HUES48 (cell line): ENCODE measurements at regions not wholly inside any gene's neighbourhood (a gene's known extent, or its start where the extent isn't known, plus 50 kb on each side); places are given as distances from the start of the nearest gene placed in this dataset.

Experiments used
- H3K27ac ChIP-seq: one replicate; pipeline ENCODE4 v1.7.0; 2013; ENCODE audit warnings: low read depth, low read length, inconsistent platforms
- H3K27me3 ChIP-seq: 2 replicates; pipeline ENCODE4 v1.6.1; 2013; ENCODE audit warnings: mild to moderate bottlenecking, low read length; ENCODE audit not compliant: control insufficient read depth, insufficient read depth
- H3K36me3 ChIP-seq: 2 replicates; pipeline ENCODE4 v1.6.1; 2013; ENCODE audit warnings: low read length; ENCODE audit not compliant: control insufficient read depth, insufficient read depth
- H3K4me1 ChIP-seq: 2 replicates; pipeline ENCODE4 v1.6.1; 2013; ENCODE audit warnings: mild to moderate bottlenecking, low read length; ENCODE audit not compliant: control insufficient read depth, insufficient read depth
- H3K4me3 ChIP-seq: 2 replicates; pipeline ENCODE4 v1.5.1; 2013; ENCODE audit warnings: mild to moderate bottlenecking, low read depth, low read length
- H3K9ac ChIP-seq: 2 replicates; pipeline ENCODE4 v1.6.1; 2013; ENCODE audit warnings: mild to moderate bottlenecking, low read depth, low read length, moderate library complexity
- H3K9me3 ChIP-seq: 2 replicates; pipeline ENCODE4 v1.6.1; 2013; ENCODE audit warnings: low read length; ENCODE audit not compliant: control insufficient read depth, insufficient read depth

GRCh38 chr1:239016337-239016736 lies 370.0 kb upstream of the CHRM3 start:
- Histone ChIP-seq H3K36me3 (no peaks in the 10 kb centered on the region), H3K4me3 (no peak overlapping the region), H3K9ac (no peak overlapping the region), H3K4me1 (0 out of 2 replicates have a peak, but pooled peaks cover 3% of the 10 kb centered on the region), H3K27ac (no peak overlapping the region), H3K9me3 (no peaks in the 10 kb centered on the region), H3K27me3 (no peaks in the 10 kb centered on the region)

GRCh38 chr1:239011382-239011781 lies 375.0 kb upstream of the CHRM3 start:
- no peak overlapping the region for H3K9ac ChIP-seq
- H3K4me3 ChIP-seq = no peak overlapping the region
- no peaks in the 10 kb centered on the region for H3K36me3 ChIP-seq
- no peak overlapping the region for H3K27ac ChIP-seq
- H3K27me3 ChIP-seq = no peaks in the 10 kb centered on the region
- H3K9me3 ChIP-seq = no peaks in the 10 kb centered on the region
- no peaks in the 10 kb centered on the region for H3K4me1 ChIP-seq

GRCh38 chr1:239008568-239008967 lies 377.8 kb upstream of the CHRM3 start:
- Histone ChIP-seq H3K9ac (no peak overlapping the region), H3K4me1 (no peaks in the 10 kb centered on the region), H3K36me3 (no peaks in the 10 kb centered on the region), H3K4me3 (no peak overlapping the region), H3K9me3 (no peaks in the 10 kb centered on the region), H3K27ac (no peak overlapping the region), H3K27me3 (no peaks in the 10 kb centered on the region)

GRCh38 chr1:239006276-239006675 lies 380.1 kb upstream of the CHRM3 start:
- H3K36me3 ChIP-seq = no peaks in the 10 kb centered on the region

GRCh38 chr1:238999944-239000343 lies 386.4 kb upstream of the CHRM3 start:
- H3K27me3 ChIP-seq = no peaks in the 10 kb centered on the region
- no peak overlapping the region for H3K9ac ChIP-seq
- no peak overlapping the region for H3K27ac ChIP-seq
- H3K9me3 ChIP-seq = no peaks in the 10 kb centered on the region
- no peaks in the 10 kb centered on the region for H3K36me3 ChIP-seq
- no peaks in the 10 kb centered on the region for H3K4me1 ChIP-seq
- H3K4me3 ChIP-seq = no peak overlapping the region

More at GRCh38 chr1:239006276-239006675, 380.1 kb upstream of the CHRM3 start:
- no peaks in the 10 kb centered on the region for H3K4me1 ChIP-seq
- no peak overlapping the region for H3K9ac ChIP-seq
- no peaks in the 10 kb centered on the region for H3K27me3 ChIP-seq
- no peaks in the 10 kb centered on the region for H3K9me3 ChIP-seq
- no peak overlapping the region for H3K4me3 ChIP-seq
- no peak overlapping the region for H3K27ac ChIP-seq

- no peaks in the 10 kb centered on the region for H3K4me1 ChIP-seq
- H3K4me3 ChIP-seq = no peak overlapping the region
- H3K9me3 ChIP-seq = no peaks in the 10 kb centered on the region
- no peak overlapping the region for H3K27ac ChIP-seq
- H3K9ac ChIP-seq = no peak overlapping the region
- no peaks in the 10 kb centered on the region for H3K36me3 ChIP-seq
- no peaks in the 10 kb centered on the region for H3K27me3 ChIP-seq
These were observed 387.8 kb upstream of the CHRM3 start for GRCh38 chr1:238998577-238998976.

GRCh38 chr1:238991765-238992495 lies 394.4 kb upstream of the CHRM3 start:
- Histone ChIP-seq H3K27me3 (no peaks in the 10 kb centered on the region), H3K27ac (no peak overlapping the region)

GRCh38 chr1:238985312-238985711 lies 401.1 kb upstream of the CHRM3 start:
- H3K4me1 ChIP-seq = no peaks in the 10 kb centered on the region
- no peak overlapping the region for H3K27ac ChIP-seq
- no peak overlapping the region for H3K4me3 ChIP-seq
- no peak overlapping the region for H3K9ac ChIP-seq
- H3K36me3 ChIP-seq = no peaks in the 10 kb centered on the region
- H3K9me3 ChIP-seq = no peaks in the 10 kb centered on the region
- H3K27me3 ChIP-seq = no peaks in the 10 kb centered on the region

More at GRCh38 chr1:238991765-238992495, 394.4 kb upstream of the CHRM3 start:
- Histone ChIP-seq H3K4me1 (no peaks in the 10 kb centered on the region), H3K9ac (no peak overlapping the region), H3K36me3 (no peaks in the 10 kb centered on the region), H3K9me3 (no peaks in the 10 kb centered on the region), H3K4me3 (no peak overlapping the region)

- Histone ChIP-seq H3K27me3 (no peaks in the 10 kb centered on the region), H3K4me3 (no peak overlapping the region), H3K27ac (no peak overlapping the region), H3K9me3 (no peaks in the 10 kb centered on the region), H3K9ac (no peak overlapping the region), H3K36me3 (no peaks in the 10 kb centered on the region), H3K4me1 (no peaks in the 10 kb centered on the region)
These were observed 403.6 kb upstream of the CHRM3 start for GRCh38 chr1:238982736-238983135.

GRCh38 chr1:238981317-238981933 lies 404.9 kb upstream of the CHRM3 start:
- H3K4me3 ChIP-seq = no peak overlapping the region
- H3K27ac ChIP-seq = no peak overlapping the region
- H3K9me3 ChIP-seq = no peaks in the 10 kb centered on the region
- no peaks in the 10 kb centered on the region for H3K36me3 ChIP-seq
- H3K4me1 ChIP-seq = no peaks in the 10 kb centered on the region
- no peak overlapping the region for H3K9ac ChIP-seq
- no peaks in the 10 kb centered on the region for H3K27me3 ChIP-seq

GRCh38 chr1:238980053-238980452 lies 406.3 kb upstream of the CHRM3 start:
- Histone ChIP-seq H3K36me3 (no peaks in the 10 kb centered on the region), H3K9ac (no peak overlapping the region), H3K9me3 (no peaks in the 10 kb centered on the region), H3K4me3 (no peak overlapping the region), H3K27me3 (no peaks in the 10 kb centered on the region), H3K4me1 (no peaks in the 10 kb centered on the region), H3K27ac (no peak overlapping the region)
